PC-3 (cell line): ENCODE measurements at regions not wholly inside any gene's neighbourhood (a gene's known extent, or its start where the extent isn't known, plus 50 kb on each side); places are given as distances from the start of the nearest gene placed in this dataset.

Source experiments
- ATAC-seq: fragments of 200-7000 bp; cut with Tn5 transposase; 2 replicates; pipeline ENCODE4 v1.9.1; 2020; ENCODE audit warnings: mild to moderate bottlenecking, moderate library complexity
- BruUV-seq: library from RNA; stranded (reverse); fragments of 400-500 nt; replicated peaks from 2 replicates; lab custom pipeline; 2021; lab: Mats Ljungman, UMichigan
- CTCF ChIA-PET: fragments of 300-600 bp; sonication (Branson Sonifier 250); formaldehyde crosslinking; loops from one replicate; lab custom pipeline; 2022; ENCODE audit warnings: antibody characterized with exemption; lab: Charles Lee
- POLR2A ChIA-PET: fragments of 300-600 bp; sonication (Branson Sonifier 250); formaldehyde crosslinking; loops from one replicate; lab custom pipeline; 2022; ENCODE audit warnings: antibody characterized with exemption; ENCODE audit not compliant: unreplicated experiment; lab: Charles Lee
- DNase-seq: peaks from one replicate; pipeline ENCODE4 v3.0.0-alpha.2; 2015
- H2AFZ ChIP-seq: fragments of 300-600 bp; sonication (generic); 2 replicates; pipeline ENCODE4 v1.6.0; 2016; ENCODE audit warnings: antibody characterized with exemption, low read length
- H3F3A ChIP-seq: fragments of 300-600 bp; sonication (generic); one replicate; pipeline ENCODE4 v1.6.0; 2017; ENCODE audit warnings: antibody characterized with exemption, low read length, control low read depth, mild to moderate bottlenecking; ENCODE audit not compliant: unreplicated experiment
- H3K27ac ChIP-seq: fragments of 300-600 bp; sonication (generic); 2 replicates; pipeline ENCODE4 v1.5.1; 2016; ENCODE audit warnings: mild to moderate bottlenecking, low read length
- H3K27me3 ChIP-seq: fragments of 300-600 bp; sonication (generic); 2 replicates; pipeline ENCODE4 v1.6.1; 2016; ENCODE audit warnings: low read length, mixed read lengths
- H3K36me3 ChIP-seq: fragments of 300-600 bp; sonication (generic); 2 replicates; pipeline ENCODE4 v1.6.1; 2016; ENCODE audit warnings: low read depth, mixed run types, low read length, mixed read lengths
- H3K4me1 ChIP-seq: fragments of 300-600 bp; sonication (generic); 2 replicates; pipeline ENCODE4 v1.5.1; 2016; ENCODE audit warnings: low read length; ENCODE audit not compliant: insufficient read depth
- H3K4me2 ChIP-seq: fragments of 300-600 bp; sonication (generic); 2 replicates; pipeline ENCODE4 v1.6.0; 2016; ENCODE audit warnings: low read length
- H3K4me3 ChIP-seq: fragments of 300-600 bp; sonication (generic); 2 replicates; pipeline ENCODE4 v1.5.1; 2016; ENCODE audit warnings: mild to moderate bottlenecking, low read length, mixed read lengths
- H3K79me2 ChIP-seq: fragments of 300-600 bp; sonication (generic); 2 replicates; pipeline ENCODE4 v1.6.1; 2017; ENCODE audit warnings: low read length, mixed read lengths
- H3K9ac ChIP-seq: fragments of 300-600 bp; sonication (generic); 2 replicates; pipeline ENCODE4 v1.6.0; 2016; ENCODE audit warnings: mild to moderate bottlenecking, low read length
- H3K9me2 ChIP-seq: fragments of 300-600 bp; sonication (generic); replicated peaks from 2 replicates; pipeline ENCODE4 v1.6.1; 2016; ENCODE audit warnings: mixed run types, low read length, mixed read lengths
- H3K9me3 ChIP-seq: fragments of 300-600 bp; sonication (generic); 2 replicates; pipeline ENCODE4 v1.6.1; 2016; ENCODE audit warnings: low read length, mixed read lengths
- H4K20me1 ChIP-seq: fragments of 300-600 bp; sonication (generic); 2 replicates; pipeline ENCODE4 v1.6.1; 2016; ENCODE audit warnings: low read length, mixed read lengths
- EZH2 ChIP-seq: fragments of 300-600 bp; sonication (generic); IDR thresholded peaks from one replicate; pipeline ENCODE4 v1.6.1; 2017; ENCODE audit warnings: antibody characterized with exemption, mild to moderate bottlenecking, low read length; ENCODE audit not compliant: unreplicated experiment
- EZH2phosphoT487 ChIP-seq: fragments of 300-600 bp; sonication (generic); IDR thresholded peaks from 2 replicates; pipeline ENCODE4 v1.6.1; 2018; ENCODE audit warnings: mild to moderate bottlenecking, antibody characterized with exemption, low read length, borderline replicate concordance
- intact Hi-C: fragments of 100-400 bp; cut with micrococcal nuclease; formaldehyde crosslinking; loops from 2 replicates; pipeline ENCODE4 v1.9.0; 2023
- TF ChIP-seq, protein P1 (sequence below): fragments of 300-600 bp; sonication (generic); conservative IDR thresholded peaks from 2 replicates; pipeline ENCODE4 v1.5.1; 2017; ENCODE audit warnings: antibody characterized with exemption, low read depth, mild to moderate bottlenecking, low read length

DNA sequence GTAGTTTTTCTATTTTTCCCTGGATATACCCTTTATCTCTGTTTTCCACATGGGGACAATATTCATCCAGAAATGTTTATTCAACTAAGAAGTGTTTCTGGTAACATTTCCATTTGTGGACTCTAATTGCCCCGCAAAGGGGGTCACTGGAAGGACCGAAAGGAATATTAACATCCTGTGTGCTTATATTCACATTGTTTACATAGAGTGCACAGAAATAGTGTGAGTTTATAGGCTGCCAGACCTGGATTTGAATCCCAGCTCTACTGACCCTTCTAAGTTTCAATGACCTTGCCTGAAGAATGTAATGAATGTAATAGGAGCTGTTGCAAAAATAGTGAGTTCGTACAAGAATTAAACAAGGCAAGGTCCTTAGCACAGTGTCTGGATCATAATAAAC, 152.9 kb upstream of the NCKAP5 start:
- TF ChIP-seq, protein P1, sequence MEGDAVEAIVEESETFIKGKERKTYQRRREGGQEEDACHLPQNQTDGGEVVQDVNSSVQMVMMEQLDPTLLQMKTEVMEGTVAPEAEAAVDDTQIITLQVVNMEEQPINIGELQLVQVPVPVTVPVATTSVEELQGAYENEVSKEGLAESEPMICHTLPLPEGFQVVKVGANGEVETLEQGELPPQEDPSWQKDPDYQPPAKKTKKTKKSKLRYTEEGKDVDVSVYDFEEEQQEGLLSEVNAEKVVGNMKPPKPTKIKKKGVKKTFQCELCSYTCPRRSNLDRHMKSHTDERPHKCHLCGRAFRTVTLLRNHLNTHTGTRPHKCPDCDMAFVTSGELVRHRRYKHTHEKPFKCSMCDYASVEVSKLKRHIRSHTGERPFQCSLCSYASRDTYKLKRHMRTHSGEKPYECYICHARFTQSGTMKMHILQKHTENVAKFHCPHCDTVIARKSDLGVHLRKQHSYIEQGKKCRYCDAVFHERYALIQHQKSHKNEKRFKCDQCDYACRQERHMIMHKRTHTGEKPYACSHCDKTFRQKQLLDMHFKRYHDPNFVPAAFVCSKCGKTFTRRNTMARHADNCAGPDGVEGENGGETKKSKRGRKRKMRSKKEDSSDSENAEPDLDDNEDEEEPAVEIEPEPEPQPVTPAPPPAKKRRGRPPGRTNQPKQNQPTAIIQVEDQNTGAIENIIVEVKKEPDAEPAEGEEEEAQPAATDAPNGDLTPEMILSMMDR = no peak
- TF ChIP-seq EZH2phosphoT487 (no peak), EZH2 (no peak)
- intact Hi-C loops = no loop called here
- Histone ChIP-seq H3K4me2 (no peak overlapping the region), H3K9me2 (no peaks in the 10 kb centered on the region), H2AFZ (no peak overlapping the region), H3K4me3 (no peak overlapping the region), H4K20me1 (no peaks in the 10 kb centered on the region), H3K27ac (no peak overlapping the region), H3K27me3 (no peaks in the 10 kb centered on the region), H3K79me2 (no peaks in the 10 kb centered on the region), H3K36me3 (no peaks in the 10 kb centered on the region), H3K9me3 (no peaks in the 10 kb centered on the region), H3K4me1 (peaks cover 32% of the 10 kb centered on the region), H3F3A (no peaks in the 10 kb centered on the region), H3K9ac (no peak overlapping the region)
- no TSS peak for BruUV-seq
- ChIA-PET CTCF (no interaction called here), POLR2A (no interaction called here)
- no peak for ATAC-seq
- DNase-seq = no peak

DNA sequence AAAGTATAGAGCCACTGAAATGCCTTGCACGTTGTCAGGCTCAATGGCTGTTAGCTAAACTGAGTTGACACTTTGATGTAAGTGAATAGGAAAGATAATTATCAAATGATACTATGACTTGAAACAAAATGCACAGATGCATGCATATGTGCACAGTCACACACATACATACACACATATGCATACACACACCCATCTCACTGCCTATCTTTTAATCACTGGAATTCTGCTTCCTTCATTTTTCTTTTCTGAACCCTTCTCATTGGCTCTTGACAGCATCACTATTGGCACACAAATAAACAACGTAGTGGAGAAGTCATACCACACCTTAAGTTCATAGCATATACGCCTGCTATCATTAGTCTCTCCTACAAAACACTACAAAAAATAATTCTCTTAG, 154.9 kb upstream of the NCKAP5 start:
- Histone ChIP-seq H3K4me3 (no peak overlapping the region), H3K9me3 (no peaks in the 10 kb centered on the region), H3K9ac (no peak overlapping the region), H3K4me1 (peaks cover 13% of the 10 kb centered on the region; the same call in 1 of the 2 replicates), H3K9me2 (no peaks in the 10 kb centered on the region), H3K27me3 (no peaks in the 10 kb centered on the region), H3K79me2 (no peaks in the 10 kb centered on the region), H3K27ac (no peak overlapping the region), H3K36me3 (no peaks in the 10 kb centered on the region), H3F3A (no peaks in the 10 kb centered on the region), H2AFZ (no peak overlapping the region), H4K20me1 (no peaks in the 10 kb centered on the region), H3K4me2 (no peak overlapping the region)
- intact Hi-C loops = no loop called here
- POLR2A ChIA-PET = no interaction called here
- BruUV-seq = no TSS peak
- ATAC-seq (no peak), DNase-seq (no peak)
- TF ChIP-seq EZH2phosphoT487 (no peak), EZH2 (no peak)
- TF ChIP-seq, protein P1 = no peak
- CTCF ChIA-PET = no interaction called here

DNA sequence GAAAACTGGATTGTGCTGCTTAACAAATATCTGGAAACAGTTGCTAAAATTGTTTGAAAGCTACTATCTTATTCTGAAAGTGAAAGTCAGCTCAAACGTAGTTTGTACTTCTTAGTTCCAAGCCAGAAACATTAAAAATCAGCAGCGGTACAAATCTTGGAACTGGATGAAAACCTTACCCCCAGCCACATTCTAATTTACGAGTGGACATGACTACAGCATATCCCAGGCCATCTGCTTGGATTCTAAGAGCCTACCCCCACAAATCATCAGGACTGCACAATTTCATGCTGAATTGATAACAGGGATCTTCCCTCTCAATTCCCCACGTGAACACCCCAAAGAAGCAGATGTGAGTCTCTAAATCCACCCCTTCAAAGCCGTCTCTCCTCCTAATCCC, 158.7 kb upstream of the NCKAP5 start:
- Histone ChIP-seq H3K27ac (no peak overlapping the region), H3K79me2 (no peaks in the 10 kb centered on the region), H3K9me3 (no peaks in the 10 kb centered on the region), H3K27me3 (no peaks in the 10 kb centered on the region), H3K4me2 (no peak overlapping the region), H3K36me3 (no peaks in the 10 kb centered on the region), H4K20me1 (no peaks in the 10 kb centered on the region), H3K9ac (no peak overlapping the region), H3K4me1 (no peaks in the 10 kb centered on the region), H3F3A (no peaks in the 10 kb centered on the region), H3K9me2 (no peaks in the 10 kb centered on the region), H2AFZ (no peak overlapping the region), H3K4me3 (no peak overlapping the region)
- BruUV-seq = no TSS peak
- TF ChIP-seq EZH2phosphoT487 = no peak
- TF ChIP-seq, protein P1 = no peak
- TF ChIP-seq EZH2 = no peak
- no peak for DNase-seq
- CTCF ChIA-PET = no interaction called here
- intact Hi-C loops = no loop called here
- ATAC-seq = no peak
- POLR2A ChIA-PET = no interaction called here
